ENCODE measurements at regions not wholly inside any gene's neighbourhood (a gene's known extent, or its start where the extent isn't known, plus 50 kb on each side); places are given as distances from the start of the nearest gene placed in this dataset.

DNA sequence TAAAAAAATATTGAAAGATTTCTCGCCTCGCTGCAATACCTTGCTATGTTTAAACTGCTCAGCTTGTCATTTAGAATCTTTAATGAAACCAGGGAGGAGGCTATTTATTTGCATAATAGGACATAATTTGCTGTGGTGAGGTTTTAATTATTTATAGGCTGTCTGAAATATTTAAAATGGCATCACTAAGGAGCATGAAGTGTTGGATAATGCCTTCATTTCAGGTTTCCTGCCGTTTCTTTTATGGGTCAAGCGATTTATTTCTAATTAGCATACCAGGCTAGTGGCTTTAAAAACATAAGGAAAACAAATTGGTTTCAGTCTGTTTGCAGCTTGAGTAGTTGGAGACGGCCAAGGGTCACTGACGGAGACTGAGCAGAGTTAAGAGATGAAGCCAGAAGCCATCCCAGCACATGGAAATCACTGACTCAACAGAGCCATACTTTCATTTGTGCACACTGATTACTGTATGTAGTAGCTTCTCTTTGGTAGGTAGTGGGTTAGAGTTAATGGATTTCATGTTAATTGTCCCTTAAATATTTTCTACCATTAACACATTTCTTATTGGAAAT is 1962.4 kb upstream of the TENM3 start:
- Histone ChIP-seq H3K4me1 (ENCODE audit: low read length) (no peaks in the 10 kb centered on the region), H3K79me2 (ENCODE audit: low read length) (no peaks in the 10 kb centered on the region), H4K20me1 (ENCODE audit: insufficient read depth, low read depth, low read length) (no peaks in the 10 kb centered on the region), H3K4me2 (ENCODE audit: low read depth, low read length, poor library complexity, severe bottlenecking) (no peak overlapping the region), H3K27ac (ENCODE audit: low read length) (no peak overlapping the region), H3K9me2 (replicated peaks; ENCODE audit: insufficient read depth, low read length) (no peaks in the 10 kb centered on the region), H3K4me3 (ENCODE audit: low read length) (no peak overlapping the region), H3K27me3 (ENCODE audit: low read length) (no peaks in the 10 kb centered on the region), H2AFZ (ENCODE audit: low read length) (no peak overlapping the region), H3K9ac (ENCODE audit: low read length) (no peak overlapping the region), H3K36me3 (ENCODE audit: insufficient read depth, low read length) (no peaks in the 10 kb centered on the region), H3K9me3 (ENCODE audit: low read length) (no peaks in the 10 kb centered on the region)
- no peak for DNase-seq

DNA sequence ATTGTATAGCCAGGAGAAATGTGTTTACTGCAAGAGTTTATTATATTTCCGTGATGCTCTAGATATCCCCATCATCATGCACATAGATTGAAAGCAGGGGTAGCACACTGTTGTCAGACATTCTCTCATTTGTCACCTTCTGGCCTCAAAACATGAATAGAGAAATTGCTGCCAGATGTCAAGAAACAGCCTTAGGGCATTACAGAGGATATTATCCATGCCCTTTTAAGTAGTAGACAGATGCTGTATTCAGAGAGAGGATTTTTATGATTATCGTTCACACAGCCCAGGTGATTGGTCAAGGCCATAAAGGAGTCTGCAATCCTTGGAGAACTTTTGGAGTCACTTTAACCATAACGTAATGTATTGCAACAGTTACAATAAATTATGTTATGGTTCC is 1961.5 kb upstream of the TENM3 start:
- Histone ChIP-seq H3K27ac (ENCODE audit: low read length) (no peak overlapping the region), H3K9me2 (replicated peaks; ENCODE audit: insufficient read depth, low read length) (no peaks in the 10 kb centered on the region), H3K9ac (ENCODE audit: low read length) (no peak overlapping the region), H2AFZ (ENCODE audit: low read length) (no peak overlapping the region), H3K4me3 (ENCODE audit: low read length) (no peak overlapping the region), H4K20me1 (ENCODE audit: insufficient read depth, low read depth, low read length) (no peaks in the 10 kb centered on the region), H3K4me2 (ENCODE audit: low read depth, low read length, poor library complexity, severe bottlenecking) (no peak overlapping the region), H3K4me1 (ENCODE audit: low read length) (no peaks in the 10 kb centered on the region), H3K27me3 (ENCODE audit: low read length) (no peaks in the 10 kb centered on the region), H3K9me3 (ENCODE audit: low read length) (no peaks in the 10 kb centered on the region), H3K36me3 (ENCODE audit: insufficient read depth, low read length) (no peaks in the 10 kb centered on the region), H3K79me2 (ENCODE audit: low read length) (no peaks in the 10 kb centered on the region)
- DNase-seq: no peak

GRCh38 chr4:180284267-180284666 is 1958.9 kb upstream of the TENM3 start:
- H3K9ac ChIP-seq (ENCODE audit: low read length): no peak overlapping the region
- no peaks in the 10 kb centered on the region for H3K36me3 ChIP-seq (ENCODE audit: insufficient read depth, low read length)
- no peaks in the 10 kb centered on the region for H4K20me1 ChIP-seq (ENCODE audit: insufficient read depth, low read depth, low read length)
- H3K27me3 ChIP-seq (ENCODE audit: low read length): no peaks in the 10 kb centered on the region
- DNase-seq: no peak
- no peak overlapping the region for H3K4me3 ChIP-seq (ENCODE audit: low read length)
- H3K4me1 ChIP-seq (ENCODE audit: low read length): no peaks in the 10 kb centered on the region
- H3K9me3 ChIP-seq (ENCODE audit: low read length): no peaks in the 10 kb centered on the region
- H3K4me2 ChIP-seq (ENCODE audit: low read depth, low read length, poor library complexity, severe bottlenecking): no peak overlapping the region
- no peaks in the 10 kb centered on the region for H3K79me2 ChIP-seq (ENCODE audit: low read length)
- H2AFZ ChIP-seq (ENCODE audit: low read length): no peak overlapping the region
- H3K27ac ChIP-seq (ENCODE audit: low read length): no peak overlapping the region
- H3K9me2 ChIP-seq (replicated peaks; ENCODE audit: insufficient read depth, low read length): no peaks in the 10 kb centered on the region

DNA sequence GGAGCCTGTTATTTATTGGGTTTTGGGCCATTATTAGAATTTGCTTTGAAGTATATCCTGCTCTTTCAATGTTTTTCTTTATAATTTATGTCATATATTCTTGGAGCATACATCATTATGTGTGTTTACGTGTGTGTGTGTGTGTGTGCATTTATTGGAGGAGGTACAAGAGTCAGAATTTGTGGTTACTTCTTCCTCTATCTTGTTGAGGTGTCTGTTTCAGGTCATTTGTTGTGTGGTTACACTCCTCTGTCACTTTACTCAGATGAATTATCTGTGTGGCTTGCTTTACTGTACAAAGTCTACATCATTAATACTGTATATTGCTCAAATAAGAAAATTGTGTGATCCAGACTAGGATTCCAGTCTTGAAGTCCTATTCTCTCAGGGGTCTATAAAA is 1957.4 kb upstream of the TENM3 start:
- H3K4me1 ChIP-seq (ENCODE audit: low read length): no peaks in the 10 kb centered on the region
- no peak overlapping the region for H3K27ac ChIP-seq (ENCODE audit: low read length)
- no peaks in the 10 kb centered on the region for H3K27me3 ChIP-seq (ENCODE audit: low read length)
- no peaks in the 10 kb centered on the region for H3K9me2 ChIP-seq (replicated peaks; ENCODE audit: insufficient read depth, low read length)
- no peaks in the 10 kb centered on the region for H4K20me1 ChIP-seq (ENCODE audit: insufficient read depth, low read depth, low read length)
- H3K79me2 ChIP-seq (ENCODE audit: low read length): no peaks in the 10 kb centered on the region
- no peak overlapping the region for H3K4me3 ChIP-seq (ENCODE audit: low read length)
- DNase-seq: no peak
- no peaks in the 10 kb centered on the region for H3K9me3 ChIP-seq (ENCODE audit: low read length)
- no peak overlapping the region for H3K9ac ChIP-seq (ENCODE audit: low read length)
- H3K36me3 ChIP-seq (ENCODE audit: insufficient read depth, low read length): no peaks in the 10 kb centered on the region
- no peak overlapping the region for H3K4me2 ChIP-seq (ENCODE audit: low read depth, low read length, poor library complexity, severe bottlenecking)
- no peak overlapping the region for H2AFZ ChIP-seq (ENCODE audit: low read length)

GRCh38 chr4:180292339-180292738 is 1950.9 kb upstream of the TENM3 start:
- H3K9me2 ChIP-seq (replicated peaks; ENCODE audit: insufficient read depth, low read length): no peaks in the 10 kb centered on the region

DNA sequence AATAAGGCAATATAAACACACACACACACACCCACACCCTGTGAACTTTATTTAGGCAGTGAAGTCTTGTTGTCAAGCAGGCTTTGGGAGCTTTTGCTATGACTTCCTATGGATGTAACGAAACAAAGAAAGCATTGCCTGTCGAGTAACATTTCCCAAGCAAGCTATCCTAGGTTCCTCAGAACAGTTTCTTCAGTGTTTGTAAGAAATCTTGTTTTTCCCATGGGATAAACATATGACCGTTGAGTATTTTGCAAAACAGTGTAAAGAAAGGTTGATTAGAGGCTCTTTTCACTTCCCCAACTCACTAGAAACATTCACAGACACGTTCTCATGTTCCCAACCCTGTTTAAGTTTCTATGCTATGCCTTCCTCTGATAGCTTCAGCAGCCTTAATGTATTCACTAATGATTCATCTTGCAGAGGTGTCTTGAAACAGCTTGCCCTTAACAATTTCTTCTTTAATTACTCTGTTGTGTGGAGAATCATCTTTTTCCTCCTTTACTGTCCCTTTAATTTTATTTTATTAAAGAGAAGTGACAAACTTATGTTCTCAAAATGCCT is 1947.1 kb upstream of the TENM3 start:
- Histone ChIP-seq H3K4me1 (ENCODE audit: low read length) (no peaks in the 10 kb centered on the region), H3K27me3 (ENCODE audit: low read length) (no peaks in the 10 kb centered on the region), H3K9ac (ENCODE audit: low read length) (no peak overlapping the region), H3K79me2 (ENCODE audit: low read length) (no peaks in the 10 kb centered on the region), H3K9me2 (replicated peaks; ENCODE audit: insufficient read depth, low read length) (no peaks in the 10 kb centered on the region), H3K9me3 (ENCODE audit: low read length) (no peaks in the 10 kb centered on the region), H2AFZ (ENCODE audit: low read length) (no peak overlapping the region), H3K4me2 (ENCODE audit: low read depth, low read length, poor library complexity, severe bottlenecking) (no peak overlapping the region), H3K27ac (ENCODE audit: low read length) (no peak overlapping the region), H3K4me3 (ENCODE audit: low read length) (no peak overlapping the region), H4K20me1 (ENCODE audit: insufficient read depth, low read depth, low read length) (no peaks in the 10 kb centered on the region), H3K36me3 (ENCODE audit: insufficient read depth, low read length) (no peaks in the 10 kb centered on the region)
- DNase-seq: no peak

More at GRCh38 chr4:180292339-180292738, 1950.9 kb upstream of the TENM3 start:
- Histone ChIP-seq H3K36me3 (ENCODE audit: insufficient read depth, low read length) (no peaks in the 10 kb centered on the region), H2AFZ (ENCODE audit: low read length) (no peak overlapping the region), H3K9me3 (ENCODE audit: low read length) (no peaks in the 10 kb centered on the region), H4K20me1 (ENCODE audit: insufficient read depth, low read depth, low read length) (no peaks in the 10 kb centered on the region), H3K4me3 (ENCODE audit: low read length) (no peak overlapping the region), H3K27me3 (ENCODE audit: low read length) (no peaks in the 10 kb centered on the region), H3K27ac (ENCODE audit: low read length) (no peak overlapping the region), H3K4me1 (ENCODE audit: low read length) (no peaks in the 10 kb centered on the region), H3K79me2 (ENCODE audit: low read length) (no peaks in the 10 kb centered on the region), H3K9ac (ENCODE audit: low read length) (no peak overlapping the region), H3K4me2 (ENCODE audit: low read depth, low read length, poor library complexity, severe bottlenecking) (no peak overlapping the region)
- no peak for DNase-seq

- Histone ChIP-seq H3K4me3 (ENCODE audit: low read length) (no peak overlapping the region), H3K4me2 (ENCODE audit: low read depth, low read length, poor library complexity, severe bottlenecking) (no peak overlapping the region), H3K27me3 (ENCODE audit: low read length) (no peaks in the 10 kb centered on the region), H3K79me2 (ENCODE audit: low read length) (no peaks in the 10 kb centered on the region), H3K9me3 (ENCODE audit: low read length) (no peaks in the 10 kb centered on the region), H3K27ac (ENCODE audit: low read length) (no peak overlapping the region), H3K9ac (ENCODE audit: low read length) (no peak overlapping the region), H3K4me1 (ENCODE audit: low read length) (no peaks in the 10 kb centered on the region), H3K36me3 (ENCODE audit: insufficient read depth, low read length) (no peaks in the 10 kb centered on the region), H2AFZ (ENCODE audit: low read length) (no peak overlapping the region), H3K9me2 (replicated peaks; ENCODE audit: insufficient read depth, low read length) (no peaks in the 10 kb centered on the region), H4K20me1 (ENCODE audit: insufficient read depth, low read depth, low read length) (no peaks in the 10 kb centered on the region)
- no peak for DNase-seq
Measured at GRCh38 chr4:180304321-180304720, 1938.9 kb upstream of the TENM3 start.

GRCh38 chr4:180310616-180311015 is 1932.6 kb upstream of the TENM3 start:
- H3K36me3 ChIP-seq (ENCODE audit: insufficient read depth, low read length): no peaks in the 10 kb centered on the region
- H3K4me1 ChIP-seq (ENCODE audit: low read length): no peaks in the 10 kb centered on the region
- H3K9me3 ChIP-seq (ENCODE audit: low read length): no peaks in the 10 kb centered on the region
- no peaks in the 10 kb centered on the region for H3K9me2 ChIP-seq (replicated peaks; ENCODE audit: insufficient read depth, low read length)
- H3K27ac ChIP-seq (ENCODE audit: low read length): no peak overlapping the region
- H3K4me3 ChIP-seq (ENCODE audit: low read length): no peak overlapping the region
- H3K27me3 ChIP-seq (ENCODE audit: low read length): no peaks in the 10 kb centered on the region
- H4K20me1 ChIP-seq (ENCODE audit: insufficient read depth, low read depth, low read length): no peaks in the 10 kb centered on the region
- no peak for DNase-seq
- H2AFZ ChIP-seq (ENCODE audit: low read length): no peak overlapping the region
- no peaks in the 10 kb centered on the region for H3K79me2 ChIP-seq (ENCODE audit: low read length)
- no peak overlapping the region for H3K4me2 ChIP-seq (ENCODE audit: low read depth, low read length, poor library complexity, severe bottlenecking)
- no peak overlapping the region for H3K9ac ChIP-seq (ENCODE audit: low read length)
